Peyer's patch (tissue), 4 donors: ENCODE measurements at regions not wholly inside any gene's neighbourhood (a gene's known extent, or its start where the extent isn't known, plus 50 kb on each side); places are given as distances from the start of the nearest gene placed in this dataset.
A peak's percentile ranks its signal among the peaks of the same experiment; 100 is the strongest.
"Not testable (repeated sequence)": the region's sequence is repeated elsewhere in the genome, so short reads cannot be mapped to it uniquely, and the experiment has no call there.

ENCODE experiments used
- DNase-seq, 3 donors: peaks; one replicate each; pipeline ENCODE4 v3.0.0-alpha.2; 2017 to 2019
- H3K27ac ChIP-seq, 4 donors: fragments of 200-600 bp; sonication (generic); one replicate each; pipeline ENCODE4 v1.5.1; 2016 to 2019
- H3K27me3 ChIP-seq, 2 donors: fragments of 200-600 bp; sonication (generic); one replicate each; pipeline ENCODE4 v1.5.1; 2019
- H3K36me3 ChIP-seq, 3 donors: fragments of 200-600 bp; sonication (generic); one replicate each; pipeline ENCODE4 v1.5.1; 2016 to 2019
- H3K4me1 ChIP-seq, 4 donors: fragments of 200-600 bp; sonication (generic); one replicate each; pipeline ENCODE4 v1.5.1; 2016 to 2019
- H3K4me3 ChIP-seq, 4 donors: fragments of 200-600 bp; sonication (generic); 1 replicate in 3 of 4; 2 replicates in 1 of 4; pipeline ENCODE4 v1.5.1; 2016 to 2019; ENCODE audit warnings: mild to moderate bottlenecking in 1 of 4
- H3K9me3 ChIP-seq, 4 donors: fragments of 200-600 bp; sonication (generic); one replicate each; pipeline ENCODE4 v1.5.1; 2016 to 2019; ENCODE audit warnings: mild to moderate bottlenecking in 1 of 4
- CTCF ChIP-seq, 6 experiments: fragments of 450-650 bp in 4 of 6; fragments of 200-600 bp in 2 of 6; sonication (generic) in 1 of 6; IDR thresholded peaks; one replicate each; pipeline ENCODE4 v1.5.1; 2017 to 2019; ENCODE audit warnings: antibody characterized with exemption in 6 of 6, mild to moderate bottlenecking in 3 of 6, moderate library complexity in 1 of 6
- POLR2A ChIP-seq, 2 donors: fragments of 450-650 bp; IDR thresholded peaks; one replicate each; pipeline ENCODE4 v1.5.1; 2017; ENCODE audit warnings: antibody characterized with exemption in 2 of 2, mild to moderate bottlenecking in 2 of 2, moderate library complexity in 2 of 2

GRCh38 chr21:7916329-7917303 lies 2604.8 kb upstream of the TPTE start:
- Histone ChIP-seq H3K27me3 (no peaks in the 10 kb centered on the region), H3K9me3 (no peaks in the 10 kb centered on the region), H3K27ac (no peak overlapping the region), H3K4me1 (no peaks in the 10 kb centered on the region), H3K36me3 (no peaks in the 10 kb centered on the region), H3K4me3 (no peak overlapping the region)
- no peak for DNase-seq
- TF ChIP-seq CTCF (IDR thresholded peaks at IDR 0.05), result no peak
- TF ChIP-seq POLR2A (IDR thresholded peaks at IDR 0.05), result no peak

- no peak overlapping the region for H3K27ac ChIP-seq
- no peaks in the 10 kb centered on the region for H3K4me1 ChIP-seq
- H3K4me3 ChIP-seq, result no peak overlapping the region
- no peak for TF ChIP-seq POLR2A (IDR thresholded peaks at IDR 0.05)
- TF ChIP-seq CTCF (IDR thresholded peaks at IDR 0.05), result no peak
- H3K9me3 ChIP-seq, result peaks cover 0 to 3% (median 0%) of the 10 kb centered on the region in 4 donors
- H3K27me3 ChIP-seq, result no peaks in the 10 kb centered on the region
- H3K36me3 ChIP-seq, result no peaks in the 10 kb centered on the region
- DNase-seq, result no peak
These were observed 2603.7 kb upstream of the TPTE start for GRCh38 chr21:7917729-7918128.

- not testable (repeated sequence) for DNase-seq, H3K36me3 ChIP-seq, H3K27ac ChIP-seq, H3K27me3 ChIP-seq, H3K4me1 ChIP-seq, H3K4me3 ChIP-seq
- peaks cover 0 to 16% (median 3%) of the 10 kb centered on the region in 4 donors for H3K9me3 ChIP-seq
These were observed 2595.3 kb upstream of the TPTE start for GRCh38 chr21:7925918-7926582.

GRCh38 chr21:7928528-7928927 lies 2592.9 kb upstream of the TPTE start:
- H3K36me3 ChIP-seq, H3K27ac ChIP-seq, H3K27me3 ChIP-seq, H3K4me3 ChIP-seq, H3K4me1 ChIP-seq, DNase-seq: not testable (repeated sequence)
- peaks cover 0 to 41% (median 0%) of the 10 kb centered on the region in 4 donors for H3K9me3 ChIP-seq

GRCh38 chr21:7929586-7929985 lies 2591.8 kb upstream of the TPTE start:
- H3K4me1 ChIP-seq, H3K36me3 ChIP-seq, H3K27ac ChIP-seq, H3K27me3 ChIP-seq, H3K4me3 ChIP-seq, DNase-seq: not testable (repeated sequence)
- H3K9me3 ChIP-seq, result peaks cover 0 to 52% (median under 1%) of the 10 kb centered on the region in 4 donors

GRCh38 chr21:7930445-7930844 lies 2590.9 kb upstream of the TPTE start:
- not testable (repeated sequence) for H3K27me3 ChIP-seq, H3K4me1 ChIP-seq, H3K27ac ChIP-seq, H3K4me3 ChIP-seq, DNase-seq, H3K36me3 ChIP-seq
- H3K9me3 ChIP-seq, result peaks cover 0 to 56% (median 2%) of the 10 kb centered on the region in 4 donors
- TF ChIP-seq CTCF (IDR thresholded peaks at IDR 0.05), result peak in 1 of 6 experiments; percentile 10

GRCh38 chr21:7932113-7932512 lies 2589.3 kb upstream of the TPTE start:
- H3K36me3 ChIP-seq, H3K4me3 ChIP-seq, H3K27me3 ChIP-seq, H3K4me1 ChIP-seq, H3K27ac ChIP-seq, DNase-seq: not testable (repeated sequence)
- H3K9me3 ChIP-seq, result peaks cover 0 to 72% (median 2%) of the 10 kb centered on the region in 4 donors

GRCh38 chr21:7932834-7933233 lies 2588.5 kb upstream of the TPTE start:
- not testable (repeated sequence) for DNase-seq, H3K27ac ChIP-seq, H3K4me3 ChIP-seq, H3K36me3 ChIP-seq, H3K4me1 ChIP-seq, H3K27me3 ChIP-seq
- H3K9me3 ChIP-seq, result peaks cover 0 to 78% (median 2%) of the 10 kb centered on the region in 4 donors
